Mucosa of descending colon (tissue), 3 donors: ENCODE measurements at regions not wholly inside any gene's neighbourhood (a gene's known extent, or its start where the extent isn't known, plus 50 kb on each side); places are given as distances from the start of the nearest gene placed in this dataset.

ENCODE experiments used
- ATAC-seq: fragments of 200-7000 bp; cut with Tn5 transposase; one replicate; pipeline ENCODE4 v1.9.1; 2020; ENCODE audit warnings: mild to moderate bottlenecking, moderate library complexity
- DNase-seq, 3 donors: peaks; one replicate each; pipeline ENCODE4 v3.0.0-alpha.2; 2020
- H3K36me3 ChIP-seq: fragments of 200-600 bp; one replicate; pipeline ENCODE4 v1.8.0; 2021; ENCODE audit warnings: low read depth, mild to moderate bottlenecking
- H3K4me1 ChIP-seq: fragments of 200-600 bp; one replicate; pipeline ENCODE4 v1.8.0; 2021; ENCODE audit warnings: low read depth, mild to moderate bottlenecking
- H3K4me3 ChIP-seq: fragments of 200-600 bp; one replicate; pipeline ENCODE4 v1.8.0; 2021; ENCODE audit warnings: mild to moderate bottlenecking
- H3K9me3 ChIP-seq: fragments of 200-600 bp; one replicate; pipeline ENCODE4 v1.8.0; 2021; ENCODE audit warnings: mild to moderate bottlenecking
- intact Hi-C, 2 donors: fragments of 100-400 bp; cut with DNase I in 1 of 2; cut with micrococcal nuclease in 1 of 2; formaldehyde crosslinking; loops; one replicate each; pipeline versions ENCODE4 v1.11.0 to v1.11.1; 2022; cut with DNase I, micrococcal nuclease
- TF ChIP-seq, protein P1 (sequence below): fragments of 200-600 bp; IDR thresholded peaks from one replicate; pipeline ENCODE4 v1.8.0; 2022; ENCODE audit warnings: antibody characterized with exemption, mild to moderate bottlenecking
- donor health status: DM: no; HTN: no; CAD: no; lungs with moderate emphysema.
- donor health status: DM: no; HTN: no; CAD: no.
- donor health status: DM: no; HTN: yes; CAD: no.

DNA sequence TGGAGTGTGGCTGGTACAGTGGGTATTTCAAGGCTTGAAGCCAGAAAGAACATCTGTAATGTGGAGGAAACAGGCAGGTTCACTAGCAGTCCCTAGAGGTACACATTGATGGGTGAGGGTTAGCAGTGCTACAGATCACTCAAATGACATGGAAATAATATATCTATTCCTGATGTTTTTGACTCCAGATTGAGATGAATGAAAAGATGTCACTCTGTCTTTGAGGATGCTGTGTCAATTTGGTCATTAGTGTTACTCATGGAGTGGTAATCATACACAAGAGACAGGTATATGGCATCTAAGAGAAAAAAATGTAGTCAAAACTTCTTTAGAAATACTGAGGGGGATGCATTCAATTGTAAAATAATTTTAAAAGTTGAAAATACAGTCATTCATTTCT, 135.1 kb downstream of the ZIC1 start:
- ATAC-seq = no peak
- peaks cover 15% of the 10 kb centered on the region for H3K9me3 ChIP-seq
- H3K36me3 ChIP-seq = no peaks in the 10 kb centered on the region
- H3K4me1 ChIP-seq = no peaks in the 10 kb centered on the region
- no peak overlapping the region for H3K4me3 ChIP-seq
- no peak for DNase-seq
- TF ChIP-seq, protein P1, sequence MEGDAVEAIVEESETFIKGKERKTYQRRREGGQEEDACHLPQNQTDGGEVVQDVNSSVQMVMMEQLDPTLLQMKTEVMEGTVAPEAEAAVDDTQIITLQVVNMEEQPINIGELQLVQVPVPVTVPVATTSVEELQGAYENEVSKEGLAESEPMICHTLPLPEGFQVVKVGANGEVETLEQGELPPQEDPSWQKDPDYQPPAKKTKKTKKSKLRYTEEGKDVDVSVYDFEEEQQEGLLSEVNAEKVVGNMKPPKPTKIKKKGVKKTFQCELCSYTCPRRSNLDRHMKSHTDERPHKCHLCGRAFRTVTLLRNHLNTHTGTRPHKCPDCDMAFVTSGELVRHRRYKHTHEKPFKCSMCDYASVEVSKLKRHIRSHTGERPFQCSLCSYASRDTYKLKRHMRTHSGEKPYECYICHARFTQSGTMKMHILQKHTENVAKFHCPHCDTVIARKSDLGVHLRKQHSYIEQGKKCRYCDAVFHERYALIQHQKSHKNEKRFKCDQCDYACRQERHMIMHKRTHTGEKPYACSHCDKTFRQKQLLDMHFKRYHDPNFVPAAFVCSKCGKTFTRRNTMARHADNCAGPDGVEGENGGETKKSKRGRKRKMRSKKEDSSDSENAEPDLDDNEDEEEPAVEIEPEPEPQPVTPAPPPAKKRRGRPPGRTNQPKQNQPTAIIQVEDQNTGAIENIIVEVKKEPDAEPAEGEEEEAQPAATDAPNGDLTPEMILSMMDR = no peak
- intact Hi-C loops = no loop called here

DNA sequence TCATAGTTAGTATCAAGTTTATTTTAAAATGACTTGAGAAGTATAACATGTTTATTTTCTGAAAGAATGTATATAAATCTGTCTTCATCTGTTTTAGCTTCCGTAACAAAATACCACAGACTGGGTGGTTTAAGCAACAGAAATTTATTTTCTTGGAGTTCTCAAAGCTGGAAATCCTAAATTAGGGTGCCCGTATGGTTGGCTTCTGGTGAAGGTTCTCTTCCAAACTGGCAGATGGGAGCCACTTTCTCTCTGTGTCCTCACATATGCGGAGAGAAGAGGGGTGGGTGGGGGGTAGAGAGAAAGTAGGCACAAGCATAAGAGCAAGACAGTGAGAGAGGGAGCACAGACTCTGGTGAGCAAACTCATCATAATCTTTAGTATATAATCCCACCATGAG, 142.3 kb downstream of the ZIC1 start:
- Histone ChIP-seq H3K9me3 (no peaks in the 10 kb centered on the region), H3K4me1 (no peaks in the 10 kb centered on the region), H3K4me3 (no peak overlapping the region), H3K36me3 (no peaks in the 10 kb centered on the region)
- ATAC-seq = no peak
- TF ChIP-seq, protein P1 = no peak
- intact Hi-C loops = no loop called here
- no peak for DNase-seq

DNA sequence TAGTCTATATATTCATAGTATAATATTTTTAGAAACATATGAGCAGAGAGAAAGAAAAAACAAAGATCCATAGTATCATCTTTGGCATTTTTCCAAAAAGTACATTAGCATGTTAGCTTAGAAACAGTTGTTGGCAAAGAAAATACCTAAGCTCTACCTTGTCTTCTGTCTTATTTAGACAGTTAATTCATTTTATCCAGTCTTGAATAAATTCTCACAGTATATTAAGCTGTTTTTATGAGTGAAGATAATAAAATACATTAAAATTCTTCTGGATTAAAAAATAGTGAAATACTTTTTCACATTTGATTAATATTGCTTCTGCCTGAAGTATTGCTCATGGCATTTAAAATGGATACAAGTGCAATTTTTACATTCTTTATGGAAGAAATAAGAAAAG, 145.2 kb downstream of the ZIC1 start:
- no peaks in the 10 kb centered on the region for H3K36me3 ChIP-seq
- DNase-seq = no peak
- H3K4me3 ChIP-seq = no peak overlapping the region
- TF ChIP-seq, protein P1 = no peak
- no peaks in the 10 kb centered on the region for H3K9me3 ChIP-seq
- no peaks in the 10 kb centered on the region for H3K4me1 ChIP-seq
- intact Hi-C loops = no loop called here
- no peak for ATAC-seq

DNA sequence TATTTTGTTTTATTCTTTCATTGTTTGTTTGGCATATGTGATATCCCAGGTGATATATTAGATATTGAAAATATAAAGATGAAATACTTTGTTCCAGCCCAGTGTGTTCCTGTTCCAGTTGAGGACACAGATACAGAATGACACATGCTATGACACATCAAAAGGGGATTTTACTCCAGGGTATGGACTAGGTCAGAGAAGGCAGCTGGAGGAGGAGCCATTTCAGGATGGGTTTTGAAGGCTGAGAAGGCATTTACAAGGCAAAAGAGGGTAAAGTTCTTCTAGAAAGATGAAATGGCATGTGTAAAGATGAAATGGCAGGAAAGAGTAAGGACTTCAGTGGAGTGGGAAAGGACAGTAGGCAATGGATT, 163.8 kb downstream of the ZIC1 start:
- Histone ChIP-seq H3K4me1 (no peaks in the 10 kb centered on the region), H3K4me3 (no peak overlapping the region), H3K9me3 (no peaks in the 10 kb centered on the region), H3K36me3 (no peaks in the 10 kb centered on the region)
- TF ChIP-seq, protein P1 = no peak
- intact Hi-C loops = no loop called here
- DNase-seq = no peak
- ATAC-seq = no peak

DNA sequence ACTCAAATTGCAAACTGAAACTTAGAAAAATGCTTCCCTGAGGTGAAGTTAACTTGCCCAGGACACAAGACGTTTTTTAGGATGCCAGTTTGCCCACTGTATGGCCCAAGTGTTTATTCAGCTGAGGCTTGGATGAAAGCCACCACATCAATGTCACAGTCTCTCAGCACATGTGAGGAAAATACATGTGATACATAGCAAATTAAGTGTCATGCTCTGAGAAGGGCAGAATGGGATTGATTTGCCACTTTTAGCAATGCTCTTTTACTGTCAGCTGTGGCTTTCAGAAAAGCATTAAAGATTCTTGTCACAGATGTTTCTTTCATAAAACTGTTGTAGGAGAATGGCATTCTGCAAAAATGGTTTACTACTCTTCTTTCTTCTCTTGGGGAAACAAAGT, 165.5 kb downstream of the ZIC1 start:
- intact Hi-C loops = no loop called here
- Histone ChIP-seq H3K9me3 (no peaks in the 10 kb centered on the region), H3K4me1 (no peaks in the 10 kb centered on the region), H3K36me3 (no peaks in the 10 kb centered on the region), H3K4me3 (no peak overlapping the region)
- TF ChIP-seq, protein P1 = no peak
- DNase-seq (no peak), ATAC-seq (no peak)

DNA sequence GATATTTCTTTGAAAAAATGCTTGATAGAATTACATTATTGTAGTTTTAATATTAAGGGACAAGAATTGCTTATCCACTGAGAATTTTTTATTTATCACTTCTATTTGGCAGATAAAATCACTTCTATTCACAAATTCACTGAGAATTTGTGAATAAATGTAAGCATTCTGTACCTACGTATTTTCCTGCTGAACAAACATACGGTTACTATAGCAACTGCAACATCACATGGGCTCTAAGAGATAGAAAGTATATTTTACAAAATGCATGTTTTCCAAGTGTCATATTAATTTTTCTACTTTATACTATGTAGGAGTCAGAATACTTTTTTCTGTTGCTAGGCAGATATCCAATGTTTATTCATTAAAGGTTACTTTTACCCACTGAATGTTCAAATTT, 166.2 kb downstream of the ZIC1 start:
- Histone ChIP-seq H3K36me3 (no peaks in the 10 kb centered on the region), H3K4me1 (no peaks in the 10 kb centered on the region), H3K9me3 (no peaks in the 10 kb centered on the region), H3K4me3 (no peak overlapping the region)
- ATAC-seq (no peak), DNase-seq (no peak)
- intact Hi-C loops = no loop called here
- TF ChIP-seq, protein P1 = no peak
